ENCODE measurements at regions not wholly inside any gene's neighbourhood (a gene's known extent, or its start where the extent isn't known, plus 50 kb on each side); places are given as distances from the start of the nearest gene placed in this dataset.
"Not testable (repeated sequence)": the region's sequence is repeated elsewhere in the genome, so short reads cannot be mapped to it uniquely, and the experiment has no call there.

GRCh38 chr7:9071160-9071762 lies 637.9 kb downstream of the NXPH1 start:
- no peak overlapping the region for H3K27ac ChIP-seq
- TF ChIP-seq EP300 (IDR thresholded peaks at IDR 0.05) (no peak), POLR2AphosphoS5 (IDR thresholded peaks at IDR 0.05) (no peak), POLR2A (IDR thresholded peaks at IDR 0.05) (no peak)
- TF ChIP-seq, protein P1, sequence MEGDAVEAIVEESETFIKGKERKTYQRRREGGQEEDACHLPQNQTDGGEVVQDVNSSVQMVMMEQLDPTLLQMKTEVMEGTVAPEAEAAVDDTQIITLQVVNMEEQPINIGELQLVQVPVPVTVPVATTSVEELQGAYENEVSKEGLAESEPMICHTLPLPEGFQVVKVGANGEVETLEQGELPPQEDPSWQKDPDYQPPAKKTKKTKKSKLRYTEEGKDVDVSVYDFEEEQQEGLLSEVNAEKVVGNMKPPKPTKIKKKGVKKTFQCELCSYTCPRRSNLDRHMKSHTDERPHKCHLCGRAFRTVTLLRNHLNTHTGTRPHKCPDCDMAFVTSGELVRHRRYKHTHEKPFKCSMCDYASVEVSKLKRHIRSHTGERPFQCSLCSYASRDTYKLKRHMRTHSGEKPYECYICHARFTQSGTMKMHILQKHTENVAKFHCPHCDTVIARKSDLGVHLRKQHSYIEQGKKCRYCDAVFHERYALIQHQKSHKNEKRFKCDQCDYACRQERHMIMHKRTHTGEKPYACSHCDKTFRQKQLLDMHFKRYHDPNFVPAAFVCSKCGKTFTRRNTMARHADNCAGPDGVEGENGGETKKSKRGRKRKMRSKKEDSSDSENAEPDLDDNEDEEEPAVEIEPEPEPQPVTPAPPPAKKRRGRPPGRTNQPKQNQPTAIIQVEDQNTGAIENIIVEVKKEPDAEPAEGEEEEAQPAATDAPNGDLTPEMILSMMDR (IDR thresholded peaks at IDR 0.05) = no peak
- no peaks in the 10 kb centered on the region for H3K4me1 ChIP-seq
- H3K4me3 ChIP-seq = no peak overlapping the region
- no peaks in the 10 kb centered on the region for H3K9me3 ChIP-seq
- intact Hi-C loops (cut with DNase I) = no loop called here
- H3K27me3 ChIP-seq = no peaks in the 10 kb centered on the region
- WGBS, 2 donors = 67 to 82% methylated on average over 4 of the region's 4 CpGs
- no peaks in the 10 kb centered on the region for H3K36me3 ChIP-seq
- DNase-seq = no peak

DNA sequence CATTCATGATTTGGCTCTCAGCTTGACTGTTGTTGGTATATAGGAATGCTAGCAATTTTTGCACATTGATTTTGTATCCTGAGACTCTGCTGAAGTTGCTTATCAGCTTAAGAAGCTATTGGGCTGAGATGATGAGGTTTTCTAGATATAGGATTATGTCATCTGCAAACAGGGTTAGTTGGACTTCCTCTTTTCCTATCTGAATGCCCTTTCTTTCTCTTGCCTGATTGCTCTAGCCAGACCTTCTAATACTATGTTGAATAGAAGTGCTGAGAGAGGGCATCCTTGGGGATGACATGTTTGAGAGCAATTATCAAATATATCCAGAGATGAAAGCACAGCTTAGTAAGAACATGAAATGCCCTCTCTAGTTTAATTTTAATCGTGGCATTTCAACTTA lies 642.4 kb downstream of the NXPH1 start:
- H3K27me3 ChIP-seq; H3K27ac ChIP-seq; H3K9me3 ChIP-seq; H3K4me1 ChIP-seq; DNase-seq; H3K4me3 ChIP-seq; H3K36me3 ChIP-seq; intact Hi-C loops (cut with DNase I): not testable (repeated sequence)
- WGBS, 2 donors = 66 to 81% methylated on average over 1 of the region's 1 CpG

DNA sequence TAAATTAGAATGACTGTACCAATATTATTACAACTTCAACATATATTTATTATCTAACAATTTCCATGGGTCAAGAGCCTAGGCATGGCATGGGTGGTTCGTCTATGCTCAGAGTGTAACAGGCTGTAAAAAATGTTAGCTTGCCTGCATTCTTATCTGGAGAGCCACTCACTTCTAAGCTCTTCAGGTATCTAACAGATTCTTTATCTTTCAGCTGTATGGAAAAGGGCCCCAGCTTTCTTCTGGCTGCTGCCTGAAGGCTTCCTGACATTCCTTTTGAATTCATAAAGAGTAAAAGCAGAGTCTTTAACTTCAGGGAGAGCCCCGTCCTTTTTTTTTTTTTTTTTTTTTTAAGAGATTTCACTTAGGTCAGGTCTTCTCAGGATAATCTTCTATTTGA lies 648.8 kb downstream of the NXPH1 start:
- intact Hi-C loops (cut with DNase I) = no loop called here
- Histone ChIP-seq H3K27ac (no peak overlapping the region), H3K27me3 (no peaks in the 10 kb centered on the region), H3K36me3 (no peaks in the 10 kb centered on the region), H3K4me3 (no peak overlapping the region), H3K4me1 (no peaks in the 10 kb centered on the region), H3K9me3 (no peaks in the 10 kb centered on the region)
- no peak for TF ChIP-seq EP300 (IDR thresholded peaks at IDR 0.05)
- no peak for TF ChIP-seq POLR2A (IDR thresholded peaks at IDR 0.05)
- TF ChIP-seq POLR2AphosphoS5 (IDR thresholded peaks at IDR 0.05) = no peak
- TF ChIP-seq, protein P1 (IDR thresholded peaks at IDR 0.05) = no peak
- 50 to 63% methylated on average over 2 of the region's 2 CpGs for WGBS, 2 donors
- DNase-seq = no peak

GRCh38 chr7:9083837-9084236 lies 650.4 kb downstream of the NXPH1 start:
- Histone ChIP-seq H3K4me1 (no peaks in the 10 kb centered on the region), H3K27me3 (no peaks in the 10 kb centered on the region), H3K9me3 (no peaks in the 10 kb centered on the region), H3K4me3 (no peak overlapping the region), H3K27ac (no peak overlapping the region), H3K36me3 (no peaks in the 10 kb centered on the region)
- DNase-seq = no peak
- TF ChIP-seq POLR2AphosphoS5 (IDR thresholded peaks at IDR 0.05) = no peak
- TF ChIP-seq, protein P1 (IDR thresholded peaks at IDR 0.05) = no peak
- TF ChIP-seq POLR2A (IDR thresholded peaks at IDR 0.05) = no peak
- TF ChIP-seq EP300 (IDR thresholded peaks at IDR 0.05) = no peak
- 76 to 83% methylated on average over 5 of the region's 5 CpGs for WGBS, 2 donors
- intact Hi-C loops (cut with DNase I) = no loop called here

DNA sequence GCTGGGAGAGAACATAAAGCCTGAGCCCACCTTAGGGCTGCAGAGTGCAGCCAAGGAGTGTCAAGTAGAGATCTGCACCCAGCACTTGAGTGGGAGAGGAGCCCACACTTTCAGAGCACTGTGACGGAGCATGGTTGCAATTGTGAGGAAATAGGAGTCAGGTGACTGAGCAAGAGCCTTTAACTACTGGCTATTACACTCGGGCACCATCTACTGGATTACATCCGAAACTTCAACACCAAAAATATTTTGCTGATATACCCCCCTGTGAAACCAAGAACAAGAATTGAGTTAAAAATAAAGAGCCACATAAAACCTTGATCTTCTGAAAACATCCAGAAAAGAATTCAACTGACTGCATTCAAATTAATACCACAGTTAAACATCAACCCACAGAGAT lies 657.9 kb downstream of the NXPH1 start:
- no peak for DNase-seq
- intact Hi-C loops (cut with DNase I) = no loop called here
- Histone ChIP-seq H3K4me1 (no peaks in the 10 kb centered on the region), H3K4me3 (no peak overlapping the region), H3K27ac (no peak overlapping the region), H3K27me3 (no peaks in the 10 kb centered on the region), H3K9me3 (peaks cover 0 to 3% (median 3%) of the 10 kb centered on the region in 4 donors), H3K36me3 (no peaks in the 10 kb centered on the region)
- WGBS, 2 donors = 86 to 90% methylated on average over 3 of the region's 3 CpGs
- TF ChIP-seq, protein P1 (IDR thresholded peaks at IDR 0.05) = no peak
- TF ChIP-seq EP300 (IDR thresholded peaks at IDR 0.05) = no peak
- TF ChIP-seq POLR2A (IDR thresholded peaks at IDR 0.05) = no peak
- TF ChIP-seq POLR2AphosphoS5 (IDR thresholded peaks at IDR 0.05) = no peak

Data from sigmoid colon (tissue), 6 donors.